AG04450 (cell line): ENCODE measurements at regions not wholly inside any gene's neighbourhood (a gene's known extent, or its start where the extent isn't known, plus 50 kb on each side); places are given as distances from the start of the nearest gene placed in this dataset.

Experiments used
- CTCF ChIA-PET: fragments of 300-600, 350-600 bp; formaldehyde crosslinking; extraction: SDS; loops from one replicate; lab custom pipeline; 2022; ENCODE audit warnings: antibody characterized with exemption, inconsistent platforms; lab: Charles Lee
- POLR2A ChIA-PET: fragments of 350-600 bp; formaldehyde crosslinking; extraction: SDS; loops from one replicate; lab custom pipeline; 2021; ENCODE audit warnings: antibody characterized with exemption, inconsistent platforms; lab: Yijun Ruan, JAX
- DNase-seq: peaks from one replicate; pipeline ENCODE4 v3.0.0-alpha.2; 2011; ENCODE audit warnings: low read depth, low spot score
- H3K27ac ChIP-seq: one replicate; pipeline ENCODE4 v1.5.1; 2012; ENCODE audit warnings: low read depth, low read length, control low read depth
- H3K27me3 ChIP-seq: one replicate; pipeline ENCODE4 v1.6.0; 2012; ENCODE audit warnings: low read length; ENCODE audit not compliant: control insufficient read depth, insufficient read depth
- H3K4me3 ChIP-seq: 2 replicates; pipeline ENCODE4 v1.5.1; 2011; ENCODE audit warnings: mild to moderate bottlenecking, low read depth, low read length, control low read depth
- H3K9me3 ChIP-seq: 2 replicates; pipeline ENCODE4 v1.5.1; 2012; ENCODE audit warnings: low read length; ENCODE audit not compliant: control insufficient read depth, insufficient read depth
- TF ChIP-seq, protein P1 (sequence below): IDR thresholded peaks from 2 replicates; pipeline ENCODE4 v1.5.1; 2011; ENCODE audit warnings: low read depth, low read length, control low read depth, inconsistent platforms

DNA sequence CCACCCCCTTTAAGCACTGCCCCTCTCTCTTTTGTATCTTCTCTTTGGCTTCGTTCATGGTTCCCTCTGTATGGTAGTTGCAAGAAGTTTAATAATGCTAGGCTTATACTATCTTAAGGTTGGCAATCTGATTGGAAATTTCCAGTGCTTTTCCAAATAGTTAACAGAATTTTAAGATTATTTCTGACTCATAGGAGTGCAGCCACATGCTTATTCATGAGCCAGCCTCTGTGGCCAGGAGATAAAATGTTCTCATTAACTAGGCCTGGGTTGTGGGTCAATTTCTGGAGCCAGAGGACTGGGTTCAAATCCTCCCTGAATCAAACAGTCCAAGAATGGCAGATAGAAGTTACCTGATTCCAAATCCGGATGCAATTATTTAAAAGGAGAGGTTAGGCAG, 103.1 kb downstream of the ATP6V1G3 start:
- TF ChIP-seq, protein P1, sequence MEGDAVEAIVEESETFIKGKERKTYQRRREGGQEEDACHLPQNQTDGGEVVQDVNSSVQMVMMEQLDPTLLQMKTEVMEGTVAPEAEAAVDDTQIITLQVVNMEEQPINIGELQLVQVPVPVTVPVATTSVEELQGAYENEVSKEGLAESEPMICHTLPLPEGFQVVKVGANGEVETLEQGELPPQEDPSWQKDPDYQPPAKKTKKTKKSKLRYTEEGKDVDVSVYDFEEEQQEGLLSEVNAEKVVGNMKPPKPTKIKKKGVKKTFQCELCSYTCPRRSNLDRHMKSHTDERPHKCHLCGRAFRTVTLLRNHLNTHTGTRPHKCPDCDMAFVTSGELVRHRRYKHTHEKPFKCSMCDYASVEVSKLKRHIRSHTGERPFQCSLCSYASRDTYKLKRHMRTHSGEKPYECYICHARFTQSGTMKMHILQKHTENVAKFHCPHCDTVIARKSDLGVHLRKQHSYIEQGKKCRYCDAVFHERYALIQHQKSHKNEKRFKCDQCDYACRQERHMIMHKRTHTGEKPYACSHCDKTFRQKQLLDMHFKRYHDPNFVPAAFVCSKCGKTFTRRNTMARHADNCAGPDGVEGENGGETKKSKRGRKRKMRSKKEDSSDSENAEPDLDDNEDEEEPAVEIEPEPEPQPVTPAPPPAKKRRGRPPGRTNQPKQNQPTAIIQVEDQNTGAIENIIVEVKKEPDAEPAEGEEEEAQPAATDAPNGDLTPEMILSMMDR: no peak
- Histone ChIP-seq H3K27me3 (no peaks in the 10 kb centered on the region), H3K9me3 (no peaks in the 10 kb centered on the region), H3K4me3 (no peak overlapping the region), H3K27ac (no peak overlapping the region)
- no peak for DNase-seq
- ChIA-PET POLR2A (no interaction called here), CTCF (no interaction called here)

- Histone ChIP-seq H3K4me3 (no peak overlapping the region), H3K27me3 (no peaks in the 10 kb centered on the region), H3K27ac (no peak overlapping the region), H3K9me3 (no peaks in the 10 kb centered on the region)
- TF ChIP-seq, protein P1: no peak
- ChIA-PET POLR2A (no interaction called here), CTCF (no interaction called here)
- DNase-seq: no peak
Observed at GRCh38 chr1:198436276-198436675, 104.2 kb downstream of the ATP6V1G3 start.

GRCh38 chr1:198435056-198435455, 105.4 kb downstream of the ATP6V1G3 start:
- Histone ChIP-seq H3K27ac (no peak overlapping the region), H3K27me3 (no peaks in the 10 kb centered on the region), H3K4me3 (no peak overlapping the region), H3K9me3 (no peaks in the 10 kb centered on the region)
- TF ChIP-seq, protein P1: no peak
- POLR2A ChIA-PET: interaction anchor here (0.7 kb wide), 1 partner anchor 140 kb away, joined by 3 read pairs; no protein-coding TSS in a partner anchor
- CTCF ChIA-PET: interaction anchor here (0.6 to 0.8 kb wide), 2 partner anchors 352 to 1029 kb away, joined by 3 to 4 read pairs; no protein-coding TSS in a partner anchor
- no peak for DNase-seq

- no peak for DNase-seq
- H3K27me3 ChIP-seq: no peaks in the 10 kb centered on the region
- TF ChIP-seq, protein P1: no peak
- ChIA-PET POLR2A (interaction anchor here (0.6 kb wide), 1 partner anchor 9 kb away, joined by 3 read pairs; no protein-coding TSS in a partner anchor), CTCF (interaction anchor here (0.6 kb wide), 1 partner anchor 140 kb away, joined by 3 read pairs; no protein-coding TSS in a partner anchor)
- H3K4me3 ChIP-seq: no peak overlapping the region
- H3K27ac ChIP-seq: no peak overlapping the region
- no peaks in the 10 kb centered on the region for H3K9me3 ChIP-seq
Observed at GRCh38 chr1:198424441-198424840, 116.0 kb downstream of the ATP6V1G3 start.

DNA sequence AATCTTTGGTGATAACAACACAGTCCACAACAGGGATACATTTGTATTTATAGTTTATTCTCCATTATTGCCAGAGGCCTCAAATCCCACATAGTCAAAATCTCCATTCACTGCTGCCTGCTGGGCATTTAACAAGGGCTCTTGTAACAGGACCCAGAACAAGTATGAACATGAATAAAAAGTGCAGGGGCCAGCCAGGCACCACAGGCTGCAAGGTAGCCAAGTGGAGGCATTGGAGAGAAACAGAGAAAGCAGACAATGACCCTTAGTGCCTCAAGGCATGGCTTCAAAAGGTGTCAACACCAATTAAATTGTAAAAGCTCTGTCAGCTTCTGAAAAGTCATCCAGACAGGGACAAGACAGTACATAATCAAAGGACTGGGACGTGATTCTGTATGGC, 116.8 kb downstream of the ATP6V1G3 start:
- Histone ChIP-seq H3K27me3 (no peaks in the 10 kb centered on the region), H3K9me3 (no peaks in the 10 kb centered on the region), H3K27ac (no peak overlapping the region), H3K4me3 (no peak overlapping the region)
- DNase-seq: no peak
- ChIA-PET POLR2A (no interaction called here), CTCF (no interaction called here)
- TF ChIP-seq, protein P1: no peak
